WERI-Rb-1 (cell line): ENCODE measurements at regions not wholly inside any gene's neighbourhood (a gene's known extent, or its start where the extent isn't known, plus 50 kb on each side); places are given as distances from the start of the nearest gene placed in this dataset.

Source experiments
- DNase-seq: peaks from one replicate; pipeline ENCODE4 v3.0.0-alpha.2; 2020
- H3K27ac ChIP-seq: fragments of 250-450 bp; sonication (Bioruptor Pico); 2 replicates; pipeline ENCODE4 v1.5.1; 2020; ENCODE audit warnings: mild to moderate bottlenecking, moderate library complexity
- H3K27me3 ChIP-seq: fragments of 250-450 bp; sonication (Bioruptor Pico); 2 replicates; pipeline ENCODE4 v1.5.1; 2021; ENCODE audit warnings: mild to moderate bottlenecking, low read depth, moderate library complexity; ENCODE audit not compliant: insufficient read depth, severe bottlenecking
- H3K36me3 ChIP-seq: fragments of 250-450 bp; sonication (Bioruptor Pico); 2 replicates; pipeline ENCODE4 v1.5.1; 2020; ENCODE audit warnings: mild to moderate bottlenecking, moderate library complexity
- H3K4me3 ChIP-seq: 2 replicates; pipeline ENCODE4 v1.5.1; 2011; ENCODE audit warnings: low read depth, mild to moderate bottlenecking, control low read depth, low read length
- H3K9me3 ChIP-seq: fragments of 250-450 bp; sonication (Bioruptor Pico); 2 replicates; pipeline ENCODE4 v1.5.1; 2021; ENCODE audit warnings: mild to moderate bottlenecking, moderate library complexity; ENCODE audit not compliant: severe bottlenecking
- TF ChIP-seq, protein P1 (sequence below): IDR thresholded peaks from 2 replicates; pipeline ENCODE4 v1.5.1; 2011; ENCODE audit warnings: low read depth, mild to moderate bottlenecking, control low read depth, inconsistent platforms, low read length

DNA sequence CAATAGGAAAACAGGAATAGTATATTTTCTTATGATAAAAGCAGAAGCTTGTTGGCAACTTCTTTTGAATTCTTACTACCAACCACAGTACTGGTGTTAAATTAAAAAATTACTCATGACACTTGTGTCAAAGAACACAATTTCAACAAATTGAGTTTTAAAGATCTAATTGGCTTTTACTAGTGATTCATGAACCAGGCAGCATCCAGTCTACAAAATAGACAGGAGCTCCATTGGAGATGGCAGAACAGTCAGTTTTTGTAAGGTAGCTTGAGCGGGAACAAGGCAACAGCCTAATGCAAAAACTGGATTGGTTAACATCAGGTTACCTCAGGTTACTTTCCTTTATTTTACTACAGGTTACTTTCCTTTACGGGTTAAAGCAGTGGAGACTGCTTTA, 181.3 kb upstream of the THBS1 start:
- TF ChIP-seq, protein P1, sequence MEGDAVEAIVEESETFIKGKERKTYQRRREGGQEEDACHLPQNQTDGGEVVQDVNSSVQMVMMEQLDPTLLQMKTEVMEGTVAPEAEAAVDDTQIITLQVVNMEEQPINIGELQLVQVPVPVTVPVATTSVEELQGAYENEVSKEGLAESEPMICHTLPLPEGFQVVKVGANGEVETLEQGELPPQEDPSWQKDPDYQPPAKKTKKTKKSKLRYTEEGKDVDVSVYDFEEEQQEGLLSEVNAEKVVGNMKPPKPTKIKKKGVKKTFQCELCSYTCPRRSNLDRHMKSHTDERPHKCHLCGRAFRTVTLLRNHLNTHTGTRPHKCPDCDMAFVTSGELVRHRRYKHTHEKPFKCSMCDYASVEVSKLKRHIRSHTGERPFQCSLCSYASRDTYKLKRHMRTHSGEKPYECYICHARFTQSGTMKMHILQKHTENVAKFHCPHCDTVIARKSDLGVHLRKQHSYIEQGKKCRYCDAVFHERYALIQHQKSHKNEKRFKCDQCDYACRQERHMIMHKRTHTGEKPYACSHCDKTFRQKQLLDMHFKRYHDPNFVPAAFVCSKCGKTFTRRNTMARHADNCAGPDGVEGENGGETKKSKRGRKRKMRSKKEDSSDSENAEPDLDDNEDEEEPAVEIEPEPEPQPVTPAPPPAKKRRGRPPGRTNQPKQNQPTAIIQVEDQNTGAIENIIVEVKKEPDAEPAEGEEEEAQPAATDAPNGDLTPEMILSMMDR, result no peak
- Histone ChIP-seq H3K27me3 (peaks cover 9% of the 10 kb centered on the region), H3K4me3 (no peak overlapping the region), H3K27ac (no peak overlapping the region), H3K9me3 (no peaks in the 10 kb centered on the region), H3K36me3 (no peaks in the 10 kb centered on the region)
- DNase-seq, result no peak

DNA sequence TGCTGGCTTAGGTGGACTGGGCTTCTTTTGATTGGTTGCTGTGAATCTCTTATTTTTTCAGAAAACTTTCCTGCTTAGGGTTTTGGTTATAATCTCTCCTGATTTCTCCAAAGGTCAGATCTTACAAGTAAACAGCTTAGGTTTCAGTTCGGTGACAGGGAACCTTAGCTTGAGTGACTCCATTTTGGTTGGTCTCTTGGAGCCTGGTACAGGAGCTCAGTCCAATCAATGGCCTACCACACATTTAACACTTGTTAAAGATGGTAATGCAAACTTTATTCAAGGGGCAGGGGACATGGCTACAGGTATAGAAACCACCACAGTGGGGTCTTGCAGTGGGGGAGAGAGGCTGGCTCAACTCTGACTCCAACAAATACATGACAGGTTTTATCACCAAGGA, 180.9 kb upstream of the THBS1 start:
- no peak for DNase-seq
- no peaks in the 10 kb centered on the region for H3K9me3 ChIP-seq
- H3K27ac ChIP-seq, result no peak overlapping the region
- peaks cover 10% of the 10 kb centered on the region for H3K27me3 ChIP-seq
- TF ChIP-seq, protein P1, result no peak
- H3K4me3 ChIP-seq, result no peak overlapping the region
- no peaks in the 10 kb centered on the region for H3K36me3 ChIP-seq

DNA sequence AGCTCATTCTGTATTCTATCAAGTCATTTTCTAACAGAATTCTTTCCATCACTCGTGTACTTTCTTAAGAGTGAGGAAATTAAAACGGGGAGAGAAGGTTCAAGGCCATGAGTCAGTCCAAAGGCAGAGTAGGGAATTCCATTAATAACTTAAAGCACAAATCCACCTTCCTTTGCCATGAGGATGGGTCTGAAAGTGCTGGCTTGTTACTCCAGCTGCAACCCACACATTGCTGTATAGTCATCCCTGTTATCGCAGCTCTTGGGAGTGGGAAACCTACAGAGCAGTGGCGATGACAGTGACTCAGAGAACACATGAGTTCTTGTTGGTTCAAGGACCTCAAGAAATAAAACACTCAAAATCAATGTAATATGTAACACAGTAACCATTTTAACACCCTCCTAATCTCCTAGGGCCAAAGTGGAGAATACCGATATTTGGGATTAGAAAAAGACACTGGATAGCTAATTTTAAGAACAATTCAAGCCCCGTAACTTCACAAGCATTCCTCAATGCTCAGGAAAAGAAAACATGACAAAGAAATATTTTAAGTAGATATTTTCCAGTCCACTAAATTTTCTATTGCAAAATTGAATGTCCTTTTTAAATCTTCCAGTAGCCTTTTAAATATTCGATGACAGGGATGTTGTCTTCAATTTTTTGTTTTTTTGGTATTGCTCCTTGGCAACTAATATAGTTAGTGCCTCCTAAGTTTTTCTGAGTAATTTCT, 179.9 kb upstream of the THBS1 start:
- Histone ChIP-seq H3K27me3 (peaks cover 17% of the 10 kb centered on the region), H3K9me3 (no peaks in the 10 kb centered on the region), H3K4me3 (no peak overlapping the region), H3K27ac (no peak overlapping the region), H3K36me3 (no peaks in the 10 kb centered on the region)
- TF ChIP-seq, protein P1, result no peak
- DNase-seq, result no peak

DNA sequence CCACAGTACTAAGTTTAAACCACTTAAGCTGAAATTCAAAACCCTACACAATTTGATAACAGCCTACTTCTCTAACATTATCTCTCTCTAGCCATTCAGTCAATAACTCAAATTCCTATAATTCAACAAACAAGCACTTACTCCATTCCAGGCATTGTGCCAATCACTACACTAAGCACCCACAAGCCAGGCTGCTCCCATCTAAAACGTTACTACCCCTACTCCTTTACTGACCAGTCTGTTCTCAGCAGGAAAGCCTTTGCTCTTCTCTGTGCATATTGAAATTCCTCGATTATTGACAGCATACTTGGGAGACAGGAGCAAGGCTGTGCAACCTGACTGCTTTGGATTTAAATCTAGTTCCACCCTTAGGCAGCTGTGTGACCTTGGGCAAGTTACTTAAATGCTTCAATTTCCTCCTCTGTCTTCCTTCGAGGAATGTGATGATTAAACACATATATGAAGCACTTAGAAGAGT, 177.2 kb upstream of the THBS1 start:
- TF ChIP-seq, protein P1, result no peak
- Histone ChIP-seq H3K4me3 (no peak overlapping the region), H3K9me3 (no peaks in the 10 kb centered on the region), H3K27me3 (peaks cover 36% of the 10 kb centered on the region), H3K36me3 (no peaks in the 10 kb centered on the region), H3K27ac (no peak overlapping the region)
- DNase-seq, result no peak

DNA sequence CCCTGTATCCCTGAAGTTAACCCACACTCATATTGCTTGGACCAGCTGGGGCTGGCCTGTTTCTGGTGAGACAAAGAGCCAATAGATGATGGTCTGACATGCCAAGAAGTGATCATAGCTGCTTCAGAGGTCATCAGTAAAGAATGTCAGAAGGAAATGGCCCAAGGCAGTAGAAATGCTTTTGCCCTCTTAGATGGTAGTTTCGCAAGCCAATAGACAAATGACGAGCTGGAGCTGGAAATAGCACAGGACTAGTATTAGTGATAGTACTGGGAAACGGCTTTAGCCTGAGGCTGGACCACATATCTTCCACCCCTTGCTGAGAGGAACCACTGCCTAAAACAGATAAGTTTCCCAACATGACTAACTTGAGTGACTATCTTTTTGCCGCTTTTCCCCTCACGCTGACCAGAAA, 176.1 kb upstream of the THBS1 start:
- Histone ChIP-seq H3K9me3 (no peaks in the 10 kb centered on the region), H3K27ac (no peak overlapping the region), H3K27me3 (peaks cover 37% of the 10 kb centered on the region), H3K36me3 (no peaks in the 10 kb centered on the region), H3K4me3 (no peak overlapping the region)
- TF ChIP-seq, protein P1, result no peak
- DNase-seq, result no peak

DNA sequence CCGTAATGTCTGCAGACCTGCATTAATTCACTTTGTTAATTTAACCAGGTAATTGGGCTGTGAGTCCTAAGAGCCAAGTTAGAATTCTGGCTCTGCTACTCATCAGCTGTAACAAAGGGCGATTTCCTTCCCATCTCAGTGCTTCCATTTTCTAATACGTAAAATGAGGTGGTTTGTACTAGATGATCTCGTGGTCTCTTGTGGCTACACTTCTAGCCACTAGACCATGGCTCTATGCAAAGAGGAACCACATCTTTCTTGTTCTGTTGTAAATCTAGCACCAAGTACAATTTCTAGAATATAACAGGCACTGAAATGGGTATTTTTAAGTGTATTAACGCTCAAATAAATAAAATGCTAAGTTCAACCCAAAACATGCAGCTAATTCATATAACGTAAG, 174.4 kb upstream of the THBS1 start:
- H3K27ac ChIP-seq, result no peak overlapping the region
- no peaks in the 10 kb centered on the region for H3K36me3 ChIP-seq
- TF ChIP-seq, protein P1, result no peak
- H3K9me3 ChIP-seq, result no peaks in the 10 kb centered on the region
- H3K27me3 ChIP-seq, result peaks cover 46% of the 10 kb centered on the region
- DNase-seq, result no peak
- no peak overlapping the region for H3K4me3 ChIP-seq
